HG03342 (cell line): ENCODE measurements at regions not wholly inside any gene's neighbourhood (a gene's known extent, or its start where the extent isn't known, plus 50 kb on each side); places are given as distances from the start of the nearest gene placed in this dataset.
"Not testable (repeated sequence)": the region's sequence is repeated elsewhere in the genome, so short reads cannot be mapped to it uniquely, and the experiment has no call there.

Experiments used
- ATAC-seq: cut with Tn5 transposase; IDR thresholded peaks from one replicate; pipeline ENCODE4 v1.9.1; 2021; ENCODE audit warnings: mild to moderate bottlenecking, moderate library complexity; ENCODE audit not compliant: unreplicated experiment

GRCh38 chr2:192993059-192993458 is 798.3 kb upstream of the TMEFF2 start:
- no peak for ATAC-seq

GRCh38 chr2:192983173-192983572 is 788.4 kb upstream of the TMEFF2 start:
- no peak for ATAC-seq

GRCh38 chr2:192978395-192978794 is 783.7 kb upstream of the TMEFF2 start:
- ATAC-seq, result no peak

GRCh38 chr2:192971981-192972380 is 777.2 kb upstream of the TMEFF2 start:
- ATAC-seq, result no peak

GRCh38 chr2:192969055-192969454 is 774.3 kb upstream of the TMEFF2 start:
- no peak for ATAC-seq

- ATAC-seq, result no peak
These were observed 766.2 kb upstream of the TMEFF2 start for GRCh38 chr2:192960945-192961344.

- ATAC-seq, result not testable (repeated sequence)
These were observed 763.9 kb upstream of the TMEFF2 start for GRCh38 chr2:192958615-192959014.

- no peak for ATAC-seq
These were observed 762.7 kb upstream of the TMEFF2 start for GRCh38 chr2:192957425-192957824.

- no peak for ATAC-seq
These were observed 758.4 kb upstream of the TMEFF2 start for GRCh38 chr2:192953116-192953515.

- ATAC-seq, result no peak
These were observed 757.5 kb upstream of the TMEFF2 start for GRCh38 chr2:192952245-192952644.

GRCh38 chr2:192948316-192948715 is 753.6 kb upstream of the TMEFF2 start:
- no peak for ATAC-seq

GRCh38 chr2:192947352-192947751 is 752.6 kb upstream of the TMEFF2 start:
- no peak for ATAC-seq

GRCh38 chr2:192940767-192941166 is 746.0 kb upstream of the TMEFF2 start:
- ATAC-seq, result no peak

GRCh38 chr2:192932376-192932775 is 737.6 kb upstream of the TMEFF2 start:
- ATAC-seq, result no peak

- not testable (repeated sequence) for ATAC-seq
These were observed 726.9 kb upstream of the TMEFF2 start for GRCh38 chr2:192921631-192922030.

GRCh38 chr2:192901446-192901845 is 706.7 kb upstream of the TMEFF2 start:
- ATAC-seq, result no peak

- ATAC-seq, result no peak
These were observed 704.7 kb upstream of the TMEFF2 start for GRCh38 chr2:192899466-192899865.

GRCh38 chr2:192893976-192894375 is 699.2 kb upstream of the TMEFF2 start:
- not testable (repeated sequence) for ATAC-seq

- no peak for ATAC-seq
These were observed 693.4 kb upstream of the TMEFF2 start for GRCh38 chr2:192888109-192888508.

GRCh38 chr2:192887337-192887736 is 692.6 kb upstream of the TMEFF2 start:
- no peak for ATAC-seq

GRCh38 chr2:192886636-192887035 is 691.9 kb upstream of the TMEFF2 start:
- no peak for ATAC-seq

GRCh38 chr2:192885569-192886160 is 690.9 kb upstream of the TMEFF2 start:
- ATAC-seq, result no peak

- no peak for ATAC-seq
These were observed 682.4 kb upstream of the TMEFF2 start for GRCh38 chr2:192877159-192877558.
